ENCODE measurements at regions not wholly inside any gene's neighbourhood (a gene's known extent, or its start where the extent isn't known, plus 50 kb on each side); places are given as distances from the start of the nearest gene placed in this dataset.

DNA sequence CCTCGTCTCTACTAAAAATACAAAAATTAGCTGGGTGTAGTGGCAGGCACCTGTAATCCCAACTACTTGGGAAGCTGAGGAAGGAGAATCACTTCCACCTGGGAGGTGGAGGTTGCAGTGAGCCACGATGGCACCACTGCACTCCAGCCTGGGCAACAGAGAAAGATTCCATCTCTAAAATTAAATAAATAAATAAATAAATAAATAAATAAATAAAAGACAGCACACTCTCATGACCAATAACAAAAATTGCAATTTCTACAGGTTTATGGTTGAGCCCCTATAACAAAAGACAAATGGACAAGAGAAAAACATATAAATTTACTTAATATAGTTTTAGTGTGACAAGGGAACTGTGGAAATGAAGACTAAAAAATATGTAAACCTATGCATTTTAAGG, 384.1 kb downstream of the CDH19 start:
- no TSS peak for BruUV-seq (replicated peaks)
- WGBS (ENCODE audit: insufficient coverage, insufficient replicate concordance, low lambda C conversion rate, missing lambda C conversion rate), result 0% methylated on average over 2 of the region's 2 CpGs

More for the DNA sequence above, 384.1 kb downstream of the CDH19 start:
- ATAC-seq (no peak), FAIRE-seq (no peak), DNase-seq (ENCODE audit: low read depth, low spot score) (no peak)
- intact Hi-C loops (cut with micrococcal nuclease; ENCODE audit: unreplicated experiment), result no loop called here
- Histone ChIP-seq H3K27me3 (replicated peaks in 1 of 2; ENCODE audit: control insufficient read depth in 2 of 2, insufficient read depth in 2 of 2, low read length in 1 of 2) (no peaks in the 10 kb centered on the region), H3K9me3 (replicated peaks; ENCODE audit: control insufficient read depth, insufficient read depth, low read length) (no peaks in the 10 kb centered on the region), H3K36me3 (ENCODE audit: control insufficient read depth in 2 of 2, insufficient read depth in 2 of 2, low read length in 1 of 2) (no peaks in the 10 kb centered on the region), H4K20me1 (ENCODE audit: control insufficient read depth, insufficient read depth) (no peaks in the 10 kb centered on the region), H3K4me2 (ENCODE audit: control insufficient read depth, insufficient read depth) (no peak overlapping the region), H3K4me3 (no peak overlapping the region), H3K27ac (ENCODE audit: control insufficient read depth, insufficient read depth) (no peak overlapping the region), H3K4me1 (ENCODE audit: control insufficient read depth, insufficient read depth, low read length) (no peaks in the 10 kb centered on the region), H2AFZ (ENCODE audit: control insufficient read depth, low read depth, low read length) (no peak overlapping the region), H3K9ac (ENCODE audit: control insufficient read depth, insufficient read depth, low read length) (no peak overlapping the region), H3K79me2 (ENCODE audit: control insufficient read depth, insufficient read depth, low read length) (no peaks in the 10 kb centered on the region)
- CTCF ChIA-PET, result no interaction called here
- in situ Hi-C loops (cut with MboI), result no loop called here
- RAD21 ChIA-PET (ENCODE audit: unreplicated experiment), result no interaction called here
- SMC1A ChIA-PET (ENCODE audit: uncharacterized antibody, unreplicated experiment), result no interaction called here
- POLR2A ChIA-PET, result no interaction called here
- TF ChIP-seq TARDBP (IDR thresholded peaks at IDR 0.05; ENCODE audit: borderline replicate concordance) (no peak), ZNF687 (IDR thresholded peaks at IDR 0.05) (no peak), DPF2 (IDR thresholded peaks at IDR 0.05) (no peak), SREBF1 (IDR thresholded peaks at IDR 0.05; ENCODE audit: low read length) (no peak), POLR2AphosphoS5 (IDR thresholded peaks at IDR 0.05; ENCODE audit: low read length) (no peak), SMC3 (IDR thresholded peaks at IDR 0.05; ENCODE audit: borderline replicate concordance, low read length) (no peak), BMI1 (IDR thresholded peaks at IDR 0.05; ENCODE audit: borderline replicate concordance) (no peak)
